ENCODE measurements at regions not wholly inside any gene's neighbourhood (a gene's known extent, or its start where the extent isn't known, plus 50 kb on each side); places are given as distances from the start of the nearest gene placed in this dataset.

DNA sequence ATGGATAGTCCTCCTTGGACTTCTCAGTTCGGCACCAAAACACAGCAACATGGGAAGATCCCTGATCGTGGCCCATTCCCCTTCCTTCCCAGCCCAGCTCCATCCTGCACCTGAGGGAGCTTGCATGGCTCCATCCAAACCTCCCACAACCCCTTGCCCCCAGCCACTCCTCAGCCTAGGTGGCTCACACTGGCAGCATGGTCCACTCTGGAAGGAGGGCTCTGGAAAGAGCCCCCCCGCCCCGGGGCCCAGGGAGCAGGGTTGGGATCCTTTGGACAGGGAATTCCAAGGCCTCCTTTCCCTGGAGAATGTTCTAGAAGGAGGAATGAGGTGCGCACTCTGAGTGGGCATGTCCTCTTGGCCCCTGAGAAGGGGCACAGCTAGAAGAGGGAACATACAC lies 62.8 kb upstream of the ID2 start:
- TF ChIP-seq CTCF (IDR thresholded peaks at IDR 0.05; ENCODE audit: control extremely low read depth, extremely low read depth, low read depth, missing control alignments) = no peak
- ChIA-PET POLR2A (no interaction called here), CTCF (no interaction called here)
- no peak for DNase-seq (ENCODE audit: extremely low spot score)

DNA sequence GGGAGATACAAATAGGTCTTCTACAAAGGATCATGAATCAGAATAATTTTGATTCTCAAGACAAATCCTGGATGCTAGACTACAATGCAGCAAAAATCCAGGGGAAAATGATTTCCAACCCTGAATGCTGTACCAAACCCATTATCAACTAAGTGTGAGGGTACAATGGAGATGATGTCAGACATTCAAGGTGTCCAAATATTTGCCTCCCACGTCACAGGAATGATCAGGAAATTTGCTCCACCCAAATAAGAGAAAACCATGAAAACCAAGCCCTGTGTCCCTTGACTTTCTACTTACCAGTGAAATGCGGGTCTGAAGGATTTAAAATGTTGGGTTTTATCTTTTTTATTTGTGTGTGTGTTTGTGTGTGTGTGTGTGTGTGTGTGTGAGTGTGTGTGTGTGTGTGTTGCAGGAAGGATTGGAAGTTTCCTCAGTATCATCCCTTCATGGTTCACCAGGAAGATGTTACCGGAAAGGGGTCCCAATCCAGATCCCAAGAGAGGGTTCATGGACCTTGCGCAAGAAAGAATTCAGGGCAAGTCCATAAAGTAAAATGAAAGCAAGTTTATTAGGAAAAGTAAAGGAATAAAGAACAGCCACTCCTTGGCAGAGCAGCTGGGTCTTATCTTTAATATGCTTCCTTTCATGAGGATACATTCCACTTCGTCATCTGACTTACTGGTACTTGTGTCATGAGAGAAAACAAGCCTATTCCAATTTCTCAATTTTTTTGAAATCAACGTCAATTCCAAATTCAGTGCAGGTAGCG lies 61.1 kb upstream of the ID2 start:
- ChIA-PET POLR2A (no interaction called here), CTCF (no interaction called here)
- no peak for TF ChIP-seq CTCF (IDR thresholded peaks at IDR 0.05; ENCODE audit: control extremely low read depth, extremely low read depth, low read depth, missing control alignments)
- no peak for DNase-seq (ENCODE audit: extremely low spot score)

DNA sequence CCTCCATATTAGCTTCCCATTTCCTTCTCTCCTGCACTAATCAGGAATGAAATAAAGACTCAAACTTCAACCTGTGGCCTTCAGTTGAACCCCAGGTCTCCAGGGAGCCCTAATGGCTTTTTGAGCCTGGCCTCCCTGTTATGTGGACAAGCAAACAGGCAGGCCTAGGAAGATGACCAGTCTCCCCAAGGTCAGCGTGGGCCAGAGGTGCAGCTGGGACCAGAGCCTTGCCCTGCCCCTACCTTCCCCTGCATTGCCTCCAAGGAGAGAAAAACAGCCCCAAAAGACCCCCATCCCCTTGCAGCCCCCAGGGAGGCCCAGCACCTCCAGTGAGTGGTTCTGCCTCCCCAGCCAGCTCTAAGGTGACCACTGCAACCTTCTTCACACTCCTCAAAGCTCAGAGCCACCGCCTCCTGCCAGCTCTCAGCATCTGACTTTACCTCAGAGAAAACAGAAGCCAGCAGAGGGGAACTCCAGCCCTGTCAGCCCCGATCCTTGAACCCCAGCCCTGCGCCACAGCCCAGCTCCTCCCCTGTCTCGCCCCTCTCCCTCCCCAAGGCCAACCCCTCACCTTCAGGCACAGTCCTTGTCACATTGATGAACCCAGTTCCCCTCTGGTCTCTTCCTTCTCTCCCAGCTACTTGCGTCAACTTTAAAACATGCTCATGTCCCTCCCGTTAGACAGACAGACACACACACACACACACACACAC lies 59.5 kb upstream of the ID2 start:
- no peak for TF ChIP-seq CTCF (IDR thresholded peaks at IDR 0.05; ENCODE audit: control extremely low read depth, extremely low read depth, low read depth, missing control alignments)
- ChIA-PET CTCF (no interaction called here), POLR2A (interaction anchor here (0.8 kb wide), 1 partner anchor 59 kb away, joined by 3 read pairs; the partner anchor contains the start of gene ID2)
- DNase-seq (ENCODE audit: extremely low spot score) = no peak

GRCh38 chr2:8622924-8623465 lies 58.9 kb upstream of the ID2 start:
- no peak for TF ChIP-seq CTCF (IDR thresholded peaks at IDR 0.05; ENCODE audit: control extremely low read depth, extremely low read depth, low read depth, missing control alignments)
- POLR2A ChIA-PET = no interaction called here
- CTCF ChIA-PET = no interaction called here
- no peak for DNase-seq (ENCODE audit: extremely low spot score)

GRCh38 chr2:8623576-8623957 lies 58.3 kb upstream of the ID2 start:
- POLR2A ChIA-PET = no interaction called here
- no peak for TF ChIP-seq CTCF (IDR thresholded peaks at IDR 0.05; ENCODE audit: control extremely low read depth, extremely low read depth, low read depth, missing control alignments)
- CTCF ChIA-PET = no interaction called here
- no peak for DNase-seq (ENCODE audit: extremely low spot score)

DNA sequence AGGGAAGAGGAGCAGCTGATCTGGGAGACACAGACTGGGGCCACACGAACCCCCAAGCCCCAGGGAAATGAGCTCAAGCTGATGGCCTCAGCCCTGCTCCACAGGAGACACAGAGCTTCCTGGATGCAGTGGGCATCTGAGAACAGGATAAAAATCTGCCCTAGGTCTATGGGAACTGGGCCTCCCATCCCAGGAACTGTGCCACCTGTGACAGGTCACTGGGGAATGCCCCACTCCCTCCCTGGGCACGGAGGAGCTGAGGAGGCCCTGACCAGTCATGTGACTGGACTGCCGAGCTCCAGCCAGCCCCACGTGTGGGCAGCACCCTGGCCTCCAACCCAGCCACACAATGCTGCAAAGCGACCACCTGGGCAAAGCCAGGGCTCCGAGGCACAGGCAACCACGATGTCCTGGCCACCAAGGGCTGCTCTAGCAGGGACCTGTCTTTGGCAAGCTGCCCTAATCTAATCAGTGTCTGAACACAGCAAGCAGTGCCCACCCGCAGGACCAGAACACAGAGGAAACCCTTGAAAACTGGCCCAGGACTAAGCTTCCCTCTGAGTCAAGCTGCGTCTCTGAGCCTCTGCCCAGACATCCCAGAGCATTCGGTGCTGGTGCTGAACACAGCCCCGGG lies 57.8 kb upstream of the ID2 start:
- CTCF ChIA-PET = interaction anchor here (1.1 kb wide), 1 partner anchor 9 kb away, joined by 4 read pairs; no protein-coding TSS in a partner anchor

More for the DNA sequence above, 57.8 kb upstream of the ID2 start:
- POLR2A ChIA-PET = interaction anchor here (1.0 kb wide), 1 partner anchor 58 kb away, joined by 3 read pairs; the partner anchor contains the start of gene ID2
- TF ChIP-seq CTCF (IDR thresholded peaks at IDR 0.05; ENCODE audit: control extremely low read depth, extremely low read depth, low read depth, missing control alignments) = no peak
- DNase-seq (ENCODE audit: extremely low spot score) = no peak
